Suprapubic skin (tissue), 4 donors: ENCODE measurements at regions not wholly inside any gene's neighbourhood (a gene's known extent, or its start where the extent isn't known, plus 50 kb on each side); places are given as distances from the start of the nearest gene placed in this dataset.

Experiments used
- CTCF ChIP-seq, 2 donors: fragments of 200-600 bp in 1 of 2; fragments of 450-650 bp in 1 of 2; sonication (generic) in 1 of 2; IDR thresholded peaks; one replicate each; pipeline ENCODE4 v1.5.1; 2016 to 2019; ENCODE audit warnings: antibody characterized with exemption in 2 of 2, mild to moderate bottlenecking in 1 of 2, moderate library complexity in 1 of 2
- EP300 ChIP-seq: sonication (generic); formaldehyde crosslinking; IDR thresholded peaks from one replicate; pipeline ENCODE4 v1.6.1; 2017; ENCODE audit warnings: antibody characterized with exemption
- POLR2AphosphoS5 ChIP-seq, 3 donors: sonication (generic); formaldehyde crosslinking; IDR thresholded peaks; one replicate each; pipeline ENCODE4 v1.6.1; 2017; ENCODE audit warnings: antibody characterized with exemption in 3 of 3

GRCh38 chr6:85298553-85298952 is 151.3 kb upstream of the NT5E start:
- TF ChIP-seq POLR2AphosphoS5 (IDR thresholded peaks at IDR 0.05) (no peak), CTCF (IDR thresholded peaks at IDR 0.05) (no peak), EP300 (no peak)
